SK-N-SH (cell line): ENCODE measurements at regions not wholly inside any gene's neighbourhood (a gene's known extent, or its start where the extent isn't known, plus 50 kb on each side); places are given as distances from the start of the nearest gene placed in this dataset.

Source experiments
- CTCF ChIP-seq: fragments of 200-600 bp; sonication (generic); IDR thresholded peaks from 2 replicates; pipeline ENCODE4 v1.6.1; 2017; ENCODE audit warnings: antibody characterized with exemption, mild to moderate bottlenecking, moderate library complexity
- EZH2phosphoT487 ChIP-seq: fragments of 200-600 bp; sonication (generic); IDR thresholded peaks from 2 replicates; pipeline ENCODE4 v1.6.1; 2017; ENCODE audit warnings: low read depth, mixed run types, mild to moderate bottlenecking, antibody characterized with exemption, moderate library complexity, borderline replicate concordance
- MEF2A ChIP-seq: IDR thresholded peaks from 2 replicates; pipeline ENCODE4 v1.4.0; 2012; ENCODE audit warnings: low read depth, borderline replicate concordance
- POLR2AphosphoS5 ChIP-seq: IDR thresholded peaks from 2 replicates; pipeline ENCODE4 v1.6.1; 2012; ENCODE audit warnings: low read depth, low read length
- REST ChIP-seq: IDR thresholded peaks from 2 replicates; pipeline ENCODE4 v1.6.1; 2012; ENCODE audit warnings: mild to moderate bottlenecking, low read depth, low read length, moderate library complexity
- TAF1 ChIP-seq: IDR thresholded peaks from 2 replicates; pipeline ENCODE4 v1.6.1; 2012; ENCODE audit warnings: low read depth, mild to moderate bottlenecking, low read length, moderate library complexity, borderline replicate concordance
- USF1 ChIP-seq: IDR thresholded peaks from 2 replicates; pipeline ENCODE4 v1.4.0; 2012; ENCODE audit warnings: low read depth, borderline replicate concordance
- ZBTB33 ChIP-seq: IDR thresholded peaks from 2 replicates; pipeline ENCODE4 v1.4.0; 2012; ENCODE audit warnings: low read depth, borderline replicate concordance

GRCh38 chr13:82681535-82681934 lies 1200.7 kb downstream of the SLITRK1 start:
- TF ChIP-seq CTCF (no peak), MEF2A (no peak), EZH2phosphoT487 (no peak), USF1 (no peak), TAF1 (no peak), ZBTB33 (no peak), POLR2AphosphoS5 (no peak), REST (no peak)
